ENCODE measurements at regions not wholly inside any gene's neighbourhood (a gene's known extent, or its start where the extent isn't known, plus 50 kb on each side); places are given as distances from the start of the nearest gene placed in this dataset.

GRCh38 chr17:13981881-13982280 lies 87.4 kb upstream of the COX10 start:
- WGBS (ENCODE audit: extremely low coverage, insufficient coverage, insufficient read length) = no CpG with 5 or more reads among the region's 3 CpGs
- H4K12ac ChIP-seq (ENCODE audit: low read depth, low read length) = no peak overlapping the region
- no peaks in the 10 kb centered on the region for H3K36me3 ChIP-seq (ENCODE audit: control insufficient read depth in 1 of 2, insufficient read depth in 2 of 2, low read length in 2 of 2)
- H3K9ac ChIP-seq (ENCODE audit: low read length) = no peak overlapping the region
- peak in 1 of 2 donors; percentile 53 for DNase-seq
- no peak overlapping the region for H3K4me2 ChIP-seq (ENCODE audit: low read length)
- no peak overlapping the region for H2AFZ ChIP-seq (ENCODE audit: insufficient read depth, low read length, poor library complexity)
- no peak overlapping the region for H3K14ac ChIP-seq (ENCODE audit: low read length)
- no peak overlapping the region for H2BK5ac ChIP-seq (ENCODE audit: low read depth, low read length, poor library complexity)
- no peak overlapping the region for H3K4ac ChIP-seq (ENCODE audit: low read depth, low read length)
- no peak overlapping the region for H3K23ac ChIP-seq (ENCODE audit: low read length)
- no peak overlapping the region for H2BK12ac ChIP-seq (ENCODE audit: low read length)
- no peaks in the 10 kb centered on the region for H3K79me2 ChIP-seq (ENCODE audit: control insufficient read depth, insufficient read depth, low read length, poor library complexity)
- peaks cover 2% of the 10 kb centered on the region for H3K9me3 ChIP-seq (ENCODE audit: insufficient read depth, low read depth, low read length)
- no peak overlapping the region for H2AK5ac ChIP-seq (ENCODE audit: low read length)
- no peak overlapping the region for H4K91ac ChIP-seq (ENCODE audit: low read depth, low read length)
- H4K8ac ChIP-seq (ENCODE audit: low read depth, low read length) = no peak overlapping the region
- peaks cover 0 to 1% of the 10 kb centered on the region in 2 experiments for H3K4me1 ChIP-seq (ENCODE audit: control insufficient read depth in 1 of 2, insufficient read depth in 2 of 2, low read length in 2 of 2)
- H2BK120ac ChIP-seq (ENCODE audit: insufficient read depth, low read length, poor library complexity) = no peak overlapping the region
- no peak overlapping the region for H3K18ac ChIP-seq (ENCODE audit: low read length)
- H3K4me3 ChIP-seq (ENCODE audit: low read depth, low read length) = no peak overlapping the region
- H3K27ac ChIP-seq (ENCODE audit: low read depth, low read length) = no peak overlapping the region
- no peaks in the 10 kb centered on the region for H3K27me3 ChIP-seq (ENCODE audit: insufficient read depth, low read length)
- H3K79me1 ChIP-seq (ENCODE audit: low read length) = no peaks in the 10 kb centered on the region

- H3K4me1 ChIP-seq (ENCODE audit: control insufficient read depth in 1 of 2, insufficient read depth in 2 of 2, low read length in 2 of 2) = peaks cover 0 to 2% of the 10 kb centered on the region in 2 experiments
- no CpG with 5 or more reads among the region's 6 CpGs for WGBS (ENCODE audit: extremely low coverage, insufficient coverage, insufficient read length)
- H3K9me3 ChIP-seq (ENCODE audit: insufficient read depth, low read depth, low read length) = peaks cover 2% of the 10 kb centered on the region
Measured at GRCh38 chr17:13984956-13985355, 84.3 kb upstream of the COX10 start.

GRCh38 chr17:13986855-13987254 lies 82.4 kb upstream of the COX10 start:
- no peak overlapping the region for H2BK5ac ChIP-seq (ENCODE audit: low read depth, low read length, poor library complexity)

More at GRCh38 chr17:13984956-13985355, 84.3 kb upstream of the COX10 start:
- H3K4ac ChIP-seq (ENCODE audit: low read depth, low read length) = no peak overlapping the region
- no peak overlapping the region for H3K27ac ChIP-seq (ENCODE audit: low read depth, low read length)
- no peak for DNase-seq
- no peak overlapping the region for H3K18ac ChIP-seq (ENCODE audit: low read length)
- no peak overlapping the region for H4K8ac ChIP-seq (ENCODE audit: low read depth, low read length)
- H2AFZ ChIP-seq (ENCODE audit: insufficient read depth, low read length, poor library complexity) = no peak overlapping the region
- H3K4me2 ChIP-seq (ENCODE audit: low read length) = no peak overlapping the region
- no peak overlapping the region for H4K12ac ChIP-seq (ENCODE audit: low read depth, low read length)
- H3K23ac ChIP-seq (ENCODE audit: low read length) = no peak overlapping the region
- H3K14ac ChIP-seq (ENCODE audit: low read length) = no peak overlapping the region
- no peaks in the 10 kb centered on the region for H3K36me3 ChIP-seq (ENCODE audit: control insufficient read depth in 1 of 2, insufficient read depth in 2 of 2, low read length in 2 of 2)
- H2BK12ac ChIP-seq (ENCODE audit: low read length) = no peak overlapping the region
- no peaks in the 10 kb centered on the region for H3K79me1 ChIP-seq (ENCODE audit: low read length)
- H2AK5ac ChIP-seq (ENCODE audit: low read length) = no peak overlapping the region
- H2BK120ac ChIP-seq (ENCODE audit: insufficient read depth, low read length, poor library complexity) = no peak overlapping the region
- H3K27me3 ChIP-seq (ENCODE audit: insufficient read depth, low read length) = no peaks in the 10 kb centered on the region
- no peaks in the 10 kb centered on the region for H3K79me2 ChIP-seq (ENCODE audit: control insufficient read depth, insufficient read depth, low read length, poor library complexity)
- H4K91ac ChIP-seq (ENCODE audit: low read depth, low read length) = no peak overlapping the region
- H3K4me3 ChIP-seq (ENCODE audit: low read depth, low read length) = no peak overlapping the region
- no peak overlapping the region for H2BK5ac ChIP-seq (ENCODE audit: low read depth, low read length, poor library complexity)
- H3K9ac ChIP-seq (ENCODE audit: low read length) = no peak overlapping the region

GRCh38 chr17:13989138-13989537 lies 80.2 kb upstream of the COX10 start:
- Histone ChIP-seq H3K36me3 (ENCODE audit: control insufficient read depth in 1 of 2, insufficient read depth in 2 of 2, low read length in 2 of 2) (no peaks in the 10 kb centered on the region), H4K8ac (ENCODE audit: low read depth, low read length) (no peak overlapping the region), H3K4me1 (ENCODE audit: control insufficient read depth in 1 of 2, insufficient read depth in 2 of 2, low read length in 2 of 2) (peaks cover 0 to 2% of the 10 kb centered on the region in 2 experiments), H3K79me1 (ENCODE audit: low read length) (no peaks in the 10 kb centered on the region), H2AK5ac (ENCODE audit: low read length) (no peak overlapping the region), H3K4ac (ENCODE audit: low read depth, low read length) (no peak overlapping the region), H3K9me3 (ENCODE audit: insufficient read depth, low read depth, low read length) (peaks cover 2% of the 10 kb centered on the region), H2BK120ac (ENCODE audit: insufficient read depth, low read length, poor library complexity) (no peak overlapping the region), H3K18ac (ENCODE audit: low read length) (no peak overlapping the region), H2AFZ (ENCODE audit: insufficient read depth, low read length, poor library complexity) (no peak overlapping the region), H3K4me2 (ENCODE audit: low read length) (no peak overlapping the region), H3K27ac (ENCODE audit: low read depth, low read length) (no peak overlapping the region), H3K14ac (ENCODE audit: low read length) (no peak overlapping the region), H3K4me3 (ENCODE audit: low read depth, low read length) (no peak overlapping the region), H3K79me2 (ENCODE audit: control insufficient read depth, insufficient read depth, low read length, poor library complexity) (no peaks in the 10 kb centered on the region), H3K9ac (ENCODE audit: low read length) (no peak overlapping the region), H2BK12ac (ENCODE audit: low read length) (no peak overlapping the region), H4K12ac (ENCODE audit: low read depth, low read length) (no peak overlapping the region), H2BK5ac (ENCODE audit: low read depth, low read length, poor library complexity) (no peak overlapping the region), H4K91ac (ENCODE audit: low read depth, low read length) (no peak overlapping the region), H3K27me3 (ENCODE audit: insufficient read depth, low read length) (no peaks in the 10 kb centered on the region), H3K23ac (ENCODE audit: low read length) (no peak overlapping the region)
- no CpG with 5 or more reads among the region's 4 CpGs for WGBS (ENCODE audit: extremely low coverage, insufficient coverage, insufficient read length)
- DNase-seq = no peak

More at GRCh38 chr17:13986855-13987254, 82.4 kb upstream of the COX10 start:
- H3K9ac ChIP-seq (ENCODE audit: low read length) = no peak overlapping the region
- no peak overlapping the region for H2AK5ac ChIP-seq (ENCODE audit: low read length)
- no peak overlapping the region for H4K12ac ChIP-seq (ENCODE audit: low read depth, low read length)
- H3K27me3 ChIP-seq (ENCODE audit: insufficient read depth, low read length) = no peaks in the 10 kb centered on the region
- no peaks in the 10 kb centered on the region for H3K79me2 ChIP-seq (ENCODE audit: control insufficient read depth, insufficient read depth, low read length, poor library complexity)
- H3K23ac ChIP-seq (ENCODE audit: low read length) = no peak overlapping the region
- no peak overlapping the region for H2AFZ ChIP-seq (ENCODE audit: insufficient read depth, low read length, poor library complexity)
- H3K27ac ChIP-seq (ENCODE audit: low read depth, low read length) = no peak overlapping the region
- no peak overlapping the region for H3K4ac ChIP-seq (ENCODE audit: low read depth, low read length)
- no peak overlapping the region for H3K14ac ChIP-seq (ENCODE audit: low read length)
- no peak overlapping the region for H3K4me2 ChIP-seq (ENCODE audit: low read length)
- H2BK12ac ChIP-seq (ENCODE audit: low read length) = no peak overlapping the region
- H3K18ac ChIP-seq (ENCODE audit: low read length) = no peak overlapping the region
- no peaks in the 10 kb centered on the region for H3K36me3 ChIP-seq (ENCODE audit: control insufficient read depth in 1 of 2, insufficient read depth in 2 of 2, low read length in 2 of 2)
- H3K79me1 ChIP-seq (ENCODE audit: low read length) = no peaks in the 10 kb centered on the region
- peaks cover 0 to 2% of the 10 kb centered on the region in 2 experiments for H3K4me1 ChIP-seq (ENCODE audit: control insufficient read depth in 1 of 2, insufficient read depth in 2 of 2, low read length in 2 of 2)
- H4K91ac ChIP-seq (ENCODE audit: low read depth, low read length) = no peak overlapping the region
- peaks cover 2% of the 10 kb centered on the region for H3K9me3 ChIP-seq (ENCODE audit: insufficient read depth, low read depth, low read length)
- WGBS (ENCODE audit: extremely low coverage, insufficient coverage, insufficient read length) = no CpG with 5 or more reads among the region's 4 CpGs
- H4K8ac ChIP-seq (ENCODE audit: low read depth, low read length) = no peak overlapping the region
- H2BK120ac ChIP-seq (ENCODE audit: insufficient read depth, low read length, poor library complexity) = no peak overlapping the region
- no peak for DNase-seq
- H3K4me3 ChIP-seq (ENCODE audit: low read depth, low read length) = no peak overlapping the region

All from trophoblast cell (in vitro differentiated cells and primary cell).